ENCODE measurements at regions not wholly inside any gene's neighbourhood (a gene's known extent, or its start where the extent isn't known, plus 50 kb on each side); places are given as distances from the start of the nearest gene placed in this dataset.

GRCh38 chr18:38956068-38956467 lies 1390.5 kb upstream of the CELF4 start:
- WGBS, 4 donors = 85 to 96% (median 86%) methylated on average over 3 of the region's 3 CpGs
- H3K27ac ChIP-seq = no peak overlapping the region
- no peak overlapping the region for H3K4me3 ChIP-seq
- no peaks in the 10 kb centered on the region for H3K4me1 ChIP-seq
- no peaks in the 10 kb centered on the region for H3K27me3 ChIP-seq
- H3K36me3 ChIP-seq = no peaks in the 10 kb centered on the region
- TF ChIP-seq CTCF (IDR thresholded peaks at IDR 0.05) = no peak
- TF ChIP-seq POLR2A (IDR thresholded peaks at IDR 0.05) = no peak
- intact Hi-C loops (cut with DNase I) = no loop called here
- H3K9me3 ChIP-seq = no peaks in the 10 kb centered on the region
- ATAC-seq (no peak), DNase-seq (no peak)

GRCh38 chr18:38951633-38952032 lies 1386.0 kb upstream of the CELF4 start:
- ATAC-seq (no peak), DNase-seq (no peak)
- intact Hi-C loops (cut with DNase I) = no loop called here
- Histone ChIP-seq H3K36me3 (no peaks in the 10 kb centered on the region), H3K27ac (no peak overlapping the region), H3K9me3 (peaks cover 0 to 3% (median 0%) of the 10 kb centered on the region in 12 donors), H3K4me3 (no peak overlapping the region), H3K4me1 (no peaks in the 10 kb centered on the region), H3K27me3 (no peaks in the 10 kb centered on the region)
- no peak for TF ChIP-seq CTCF (IDR thresholded peaks at IDR 0.05)
- no peak for TF ChIP-seq POLR2A (IDR thresholded peaks at IDR 0.05)
- 62 to 79% (median 75%) methylated on average over 2 of the region's 2 CpGs for WGBS, 4 donors

- H3K9me3 ChIP-seq = peaks cover 0 to 10% (median 0%) of the 10 kb centered on the region in 12 donors
- DNase-seq (no peak), ATAC-seq (no peak)
- no peak overlapping the region for H3K27ac ChIP-seq
- no peaks in the 10 kb centered on the region for H3K4me1 ChIP-seq
- H3K36me3 ChIP-seq = no peaks in the 10 kb centered on the region
- no peak overlapping the region for H3K4me3 ChIP-seq
- no peak for TF ChIP-seq POLR2A (IDR thresholded peaks at IDR 0.05)
- TF ChIP-seq CTCF (IDR thresholded peaks at IDR 0.05) = no peak
- no peaks in the 10 kb centered on the region for H3K27me3 ChIP-seq
- 82 to 89% (median 85%) methylated on average over 2 of the region's 2 CpGs for WGBS, 4 donors
- intact Hi-C loops (cut with DNase I) = no loop called here
Measured at GRCh38 chr18:38948436-38948835, 1382.8 kb upstream of the CELF4 start.

- Histone ChIP-seq H3K36me3 (no peaks in the 10 kb centered on the region), H3K4me1 (no peaks in the 10 kb centered on the region), H3K27me3 (no peaks in the 10 kb centered on the region), H3K4me3 (no peak overlapping the region), H3K9me3 (peaks cover 0 to 17% (median 5%) of the 10 kb centered on the region in 12 donors), H3K27ac (no peak overlapping the region)
- intact Hi-C loops (cut with DNase I) = no loop called here
- ATAC-seq (no peak), DNase-seq (peak in 1 of 5 donors; percentile 47)
- TF ChIP-seq CTCF (IDR thresholded peaks at IDR 0.05) (no peak), POLR2A (IDR thresholded peaks at IDR 0.05) (no peak)
- 87 to 90% (median 89%) methylated on average over 13 to 28 of the region's 28 CpGs for WGBS, 4 donors
Measured at GRCh38 chr18:38944446-38945024, 1378.9 kb upstream of the CELF4 start.
